AG10803 (cell line): ENCODE measurements at regions not wholly inside any gene's neighbourhood (a gene's known extent, or its start where the extent isn't known, plus 50 kb on each side); places are given as distances from the start of the nearest gene placed in this dataset.

Experiments
- DNase-seq: peaks from one replicate; pipeline ENCODE4 v3.0.0; 2010; ENCODE audit warnings: low read depth
- H3K4me3 ChIP-seq: 2 replicates; pipeline ENCODE4 v1.5.1; 2011; ENCODE audit warnings: mild to moderate bottlenecking, low read length, control low read depth
- TF ChIP-seq, protein P1 (sequence below): conservative IDR thresholded peaks from 2 replicates; pipeline ENCODE4 v1.5.1; 2011; ENCODE audit warnings: mild to moderate bottlenecking, low read length, control low read depth, inconsistent platforms

DNA sequence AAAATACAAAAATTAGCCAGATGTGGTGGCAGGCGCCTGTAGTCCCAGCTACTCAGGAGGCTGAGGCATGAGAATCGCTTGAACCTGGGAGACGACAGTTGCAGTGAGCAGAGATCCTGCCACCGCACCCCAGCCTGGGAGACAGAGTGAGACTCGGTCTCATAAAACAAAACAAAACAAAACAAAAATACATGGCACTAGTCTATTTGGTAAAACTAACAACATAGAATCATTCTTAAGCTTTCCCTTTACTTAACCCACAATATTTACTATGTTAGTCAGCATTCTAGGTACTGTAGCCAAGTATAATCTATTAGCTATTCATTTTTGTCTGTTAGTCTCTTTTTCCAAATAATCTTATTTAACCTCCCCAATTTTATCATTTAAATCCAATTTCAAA, 1482.8 kb downstream of the SLITRK5 start:
- TF ChIP-seq, protein P1, sequence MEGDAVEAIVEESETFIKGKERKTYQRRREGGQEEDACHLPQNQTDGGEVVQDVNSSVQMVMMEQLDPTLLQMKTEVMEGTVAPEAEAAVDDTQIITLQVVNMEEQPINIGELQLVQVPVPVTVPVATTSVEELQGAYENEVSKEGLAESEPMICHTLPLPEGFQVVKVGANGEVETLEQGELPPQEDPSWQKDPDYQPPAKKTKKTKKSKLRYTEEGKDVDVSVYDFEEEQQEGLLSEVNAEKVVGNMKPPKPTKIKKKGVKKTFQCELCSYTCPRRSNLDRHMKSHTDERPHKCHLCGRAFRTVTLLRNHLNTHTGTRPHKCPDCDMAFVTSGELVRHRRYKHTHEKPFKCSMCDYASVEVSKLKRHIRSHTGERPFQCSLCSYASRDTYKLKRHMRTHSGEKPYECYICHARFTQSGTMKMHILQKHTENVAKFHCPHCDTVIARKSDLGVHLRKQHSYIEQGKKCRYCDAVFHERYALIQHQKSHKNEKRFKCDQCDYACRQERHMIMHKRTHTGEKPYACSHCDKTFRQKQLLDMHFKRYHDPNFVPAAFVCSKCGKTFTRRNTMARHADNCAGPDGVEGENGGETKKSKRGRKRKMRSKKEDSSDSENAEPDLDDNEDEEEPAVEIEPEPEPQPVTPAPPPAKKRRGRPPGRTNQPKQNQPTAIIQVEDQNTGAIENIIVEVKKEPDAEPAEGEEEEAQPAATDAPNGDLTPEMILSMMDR, result no peak
- no peak for DNase-seq
- no peak overlapping the region for H3K4me3 ChIP-seq

DNA sequence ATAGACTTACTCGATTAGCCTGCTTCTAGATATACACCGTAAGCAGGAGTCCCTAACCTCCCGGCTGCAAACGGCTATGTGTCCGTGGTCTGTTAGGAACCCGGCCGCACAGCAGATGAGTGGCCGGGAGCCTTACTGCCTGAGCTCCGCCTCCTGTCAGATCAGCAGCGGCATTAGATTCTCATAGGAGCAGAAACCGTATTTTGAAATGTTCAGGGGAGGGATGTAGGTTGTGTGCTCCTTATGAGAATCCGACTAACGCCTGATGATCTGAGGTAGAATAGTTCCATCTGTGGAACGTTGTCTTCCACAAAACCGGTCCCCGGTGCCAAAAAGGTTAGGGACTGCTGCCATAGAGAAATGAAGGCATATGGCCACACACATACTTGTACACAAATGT, 1491.9 kb downstream of the SLITRK5 start:
- H3K4me3 ChIP-seq, result peak overlapping the region; percentile 56
- peak; percentile 86 for DNase-seq
- TF ChIP-seq, protein P1, result no peak

DNA sequence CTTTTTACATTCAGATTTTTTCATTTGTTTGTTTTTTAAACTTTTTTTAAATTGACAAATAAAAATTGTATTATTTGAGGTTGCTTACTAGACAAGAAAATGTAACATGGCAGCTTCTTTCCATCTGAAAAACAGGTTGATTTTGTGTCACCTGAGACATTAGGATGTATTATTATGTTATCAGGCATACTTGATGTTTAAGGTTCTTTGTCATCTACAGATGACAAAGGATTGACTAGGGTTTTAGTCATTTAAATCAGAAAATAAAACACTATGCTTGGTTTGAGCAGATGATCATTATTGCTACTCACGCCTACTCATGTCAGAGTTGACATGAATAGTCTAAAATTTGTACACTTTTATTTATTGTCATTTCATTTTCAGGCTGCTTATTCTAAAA, 1494.5 kb downstream of the SLITRK5 start:
- DNase-seq, result no peak
- no peak overlapping the region for H3K4me3 ChIP-seq
- TF ChIP-seq, protein P1, result no peak

DNA sequence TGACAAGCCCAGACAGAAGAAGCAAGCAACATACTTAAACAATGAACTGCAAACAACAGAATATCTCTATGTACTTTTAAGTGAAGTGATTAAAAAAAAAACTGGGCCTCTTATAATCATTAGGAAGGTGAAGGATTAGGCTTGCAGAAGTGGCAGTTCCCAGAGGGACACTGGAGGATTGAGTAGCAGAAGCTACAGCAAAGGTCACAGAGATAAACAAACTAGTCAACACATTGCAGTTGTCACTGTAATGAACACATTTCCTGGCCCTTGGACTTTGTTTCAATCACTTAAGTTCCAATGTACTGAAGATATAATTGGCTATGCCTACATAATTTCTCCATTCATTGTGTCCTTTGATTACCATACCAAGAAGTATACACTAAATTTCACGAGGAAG, 1498.8 kb downstream of the SLITRK5 start:
- no peak for DNase-seq
- TF ChIP-seq, protein P1, result no peak
- no peak overlapping the region for H3K4me3 ChIP-seq

DNA sequence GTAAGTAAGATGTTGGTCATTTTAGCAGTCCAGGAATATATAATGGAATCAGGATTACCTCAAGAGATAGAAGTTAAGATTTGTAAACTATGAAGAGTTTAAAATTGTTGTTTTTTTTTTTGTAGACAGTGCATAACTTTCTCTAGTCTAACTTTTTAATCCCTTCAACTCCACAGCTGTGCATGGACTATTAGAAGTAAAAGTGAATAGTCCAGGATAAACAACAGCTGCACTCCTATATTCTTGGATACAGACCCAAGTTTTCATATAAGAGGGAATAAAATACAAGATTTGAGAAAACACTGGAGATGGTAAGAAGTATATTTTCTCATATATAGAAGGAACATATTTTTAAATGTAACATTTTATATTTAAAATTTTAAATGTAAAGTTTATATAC, 1509.9 kb downstream of the SLITRK5 start:
- TF ChIP-seq, protein P1, result no peak
- no peak for DNase-seq
- no peak overlapping the region for H3K4me3 ChIP-seq

DNA sequence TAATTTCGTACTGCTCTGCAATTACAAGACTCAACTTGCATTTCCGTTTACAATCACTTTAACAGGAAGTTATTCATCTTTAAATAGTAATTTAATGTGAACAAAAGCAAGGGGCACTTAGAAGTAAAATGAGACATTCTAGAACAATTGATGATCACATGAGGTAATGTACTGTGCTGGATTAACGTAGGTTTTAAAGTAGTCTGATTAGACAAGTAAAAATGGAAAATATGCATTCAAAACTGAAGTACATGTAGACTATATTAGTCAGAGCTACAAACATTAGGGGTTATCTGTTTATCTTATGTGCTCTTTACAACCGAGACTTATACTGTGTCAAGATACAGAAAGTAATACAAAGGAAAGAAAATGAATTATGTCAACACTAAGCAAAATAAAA, 1528.0 kb downstream of the SLITRK5 start:
- no peak overlapping the region for H3K4me3 ChIP-seq
- TF ChIP-seq, protein P1, result no peak
- no peak for DNase-seq

DNA sequence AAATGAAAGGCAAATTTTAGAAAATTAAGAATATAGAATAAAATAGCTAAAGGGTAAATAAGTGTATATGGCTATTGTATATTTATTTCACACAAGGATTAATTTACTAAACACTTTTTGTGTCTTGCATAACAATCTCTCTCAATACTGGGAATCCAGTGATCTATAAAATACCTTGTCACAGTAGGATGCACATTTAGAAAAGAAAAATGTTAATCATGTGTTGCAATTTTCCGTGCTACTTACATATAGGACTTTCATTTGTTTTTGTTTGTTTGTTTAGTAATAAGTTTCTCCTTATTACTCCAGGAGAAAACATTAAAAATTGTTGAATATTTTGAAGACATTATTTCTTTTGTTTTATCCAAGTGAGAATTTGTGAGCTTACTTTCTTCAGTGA, 1533.3 kb downstream of the SLITRK5 start:
- H3K4me3 ChIP-seq, result no peak overlapping the region
- no peak for DNase-seq
- TF ChIP-seq, protein P1, result no peak
